DND-41 (cell line): ENCODE measurements at regions not wholly inside any gene's neighbourhood (a gene's known extent, or its start where the extent isn't known, plus 50 kb on each side); places are given as distances from the start of the nearest gene placed in this dataset.

Experiments used
- ATAC-seq: fragments of 200-7000 bp; cut with Tn5 transposase; 3 replicates; pipeline ENCODE4 v1.9.1; 2021; ENCODE audit warnings: low read depth; ENCODE audit not compliant: insufficient read depth
- DNase-seq: peaks from one replicate; pipeline ENCODE4 v3.0.0-alpha.2; 2020
- H2AFZ ChIP-seq: 2 replicates; pipeline ENCODE4 v1.6.0; 2012; ENCODE audit warnings: low read depth, low read length
- H3K27ac ChIP-seq: 2 replicates; pipeline ENCODE4 v1.5.1; 2012; ENCODE audit warnings: low read length, inconsistent platforms
- H3K27me3 ChIP-seq: fragments of 200-600 bp; sonication (generic); 2 replicates; pipeline ENCODE4 v1.6.0; 2012; ENCODE audit warnings: low read length, mild to moderate bottlenecking, inconsistent platforms; ENCODE audit not compliant: insufficient read depth, poor library complexity
- H3K36me3 ChIP-seq: 2 replicates; pipeline ENCODE4 v1.5.1; 2012; ENCODE audit warnings: low read length, inconsistent platforms; ENCODE audit not compliant: insufficient read depth
- H3K4me1 ChIP-seq: 2 replicates; pipeline ENCODE4 v1.5.1; 2012; ENCODE audit warnings: mild to moderate bottlenecking, low read length; ENCODE audit not compliant: insufficient read depth
- H3K4me2 ChIP-seq: 2 replicates; pipeline ENCODE4 v1.6.0; 2012; ENCODE audit warnings: mild to moderate bottlenecking, moderate library complexity, low read length, inconsistent platforms; ENCODE audit not compliant: insufficient read depth
- H3K4me3 ChIP-seq, 2 experiments: fragments of 200-600 bp in 1 of 2; shearing (Covaris generic) in 1 of 2; 2 replicates each; pipeline ENCODE4 v1.5.1; 2012 to 2016; ENCODE audit warnings: inconsistent platforms in 2 of 2, low read length in 2 of 2, mild to moderate bottlenecking in 2 of 2, low read depth in 1 of 2, moderate library complexity in 1 of 2
- H3K79me2 ChIP-seq: 2 replicates; pipeline ENCODE4 v1.6.0; 2012; ENCODE audit warnings: low read length, inconsistent platforms; ENCODE audit not compliant: insufficient read depth
- H3K9ac ChIP-seq: 2 replicates; pipeline ENCODE4 v1.6.0; 2012; ENCODE audit warnings: low read depth, mild to moderate bottlenecking, inconsistent platforms, low read length, moderate library complexity
- H3K9me3 ChIP-seq: 2 replicates; pipeline ENCODE4 v1.5.1; 2012; ENCODE audit warnings: low read length, moderate library complexity, mild to moderate bottlenecking, inconsistent platforms; ENCODE audit not compliant: insufficient read depth, severe bottlenecking
- H4K20me1 ChIP-seq: 2 replicates; pipeline ENCODE4 v1.6.0; 2012; ENCODE audit warnings: low read length; ENCODE audit not compliant: insufficient read depth
- CTCF ChIP-seq: IDR thresholded peaks from 2 replicates; pipeline ENCODE4 v1.5.1; 2012; ENCODE audit warnings: borderline replicate concordance, low read length, moderate library complexity, mild to moderate bottlenecking; ENCODE audit not compliant: poor library complexity, severe bottlenecking; ENCODE audit errors: extremely low read depth
- EZH2 ChIP-seq: IDR thresholded peaks from 3 replicates; pipeline ENCODE4 v1.6.1; 2012; ENCODE audit warnings: borderline replicate concordance, low read depth, mild to moderate bottlenecking, moderate library complexity, low read length, inconsistent platforms; ENCODE audit not compliant: severe bottlenecking

GRCh38 chr16:66266436-66267291 is 99.8 kb upstream of the CDH5 start:
- Histone ChIP-seq H4K20me1 (peaks cover 3% of the 10 kb centered on the region; the same call in 1 of the 2 replicates), H2AFZ (no peak overlapping the region), H3K27me3 (peaks cover 24% of the 10 kb centered on the region), H3K9me3 (no peaks in the 10 kb centered on the region), H3K27ac (no peak overlapping the region), H3K4me2 (no peak overlapping the region), H3K4me3 (no peak overlapping the region), H3K9ac (no peak overlapping the region), H3K4me1 (peaks cover 6% of the 10 kb centered on the region), H3K79me2 (no peaks in the 10 kb centered on the region), H3K36me3 (no peaks in the 10 kb centered on the region)
- ATAC-seq (no peak), DNase-seq (no peak)
- no peak for TF ChIP-seq CTCF
- TF ChIP-seq EZH2: no peak

- H2AFZ ChIP-seq: no peak overlapping the region
- TF ChIP-seq CTCF: no peak
- no peak for TF ChIP-seq EZH2
- H3K4me1 ChIP-seq: peaks cover 6% of the 10 kb centered on the region
- peaks cover 3% of the 10 kb centered on the region; the same call in 1 of the 2 replicates for H4K20me1 ChIP-seq
- no peak overlapping the region for H3K4me2 ChIP-seq
- no peak overlapping the region for H3K4me3 ChIP-seq
- no peaks in the 10 kb centered on the region for H3K36me3 ChIP-seq
- H3K9ac ChIP-seq: no peak overlapping the region
- no peak overlapping the region for H3K27ac ChIP-seq
- ATAC-seq (no peak), DNase-seq (no peak)
- no peaks in the 10 kb centered on the region for H3K9me3 ChIP-seq
- no peaks in the 10 kb centered on the region for H3K79me2 ChIP-seq
- H3K27me3 ChIP-seq: peaks cover 18% of the 10 kb centered on the region
These were observed 100.8 kb upstream of the CDH5 start for GRCh38 chr16:66265556-66266141.

- H3K4me2 ChIP-seq: no peak overlapping the region
These were observed 101.5 kb upstream of the CDH5 start for GRCh38 chr16:66265048-66265415.

More at GRCh38 chr16:66265048-66265415, 101.5 kb upstream of the CDH5 start:
- H3K4me3 ChIP-seq: no peak overlapping the region
- H3K79me2 ChIP-seq: no peaks in the 10 kb centered on the region
- H4K20me1 ChIP-seq: peaks cover 3% of the 10 kb centered on the region; the same call in 1 of the 2 replicates
- ATAC-seq (no peak), DNase-seq (no peak)
- H3K27ac ChIP-seq: no peak overlapping the region
- H2AFZ ChIP-seq: no peak overlapping the region
- H3K4me1 ChIP-seq: no peaks in the 10 kb centered on the region
- H3K36me3 ChIP-seq: no peaks in the 10 kb centered on the region
- H3K27me3 ChIP-seq: peaks cover 14% of the 10 kb centered on the region
- no peaks in the 10 kb centered on the region for H3K9me3 ChIP-seq
- H3K9ac ChIP-seq: no peak overlapping the region
- TF ChIP-seq CTCF (no peak), EZH2 (no peak)
